GM12878 (cell line): ENCODE measurements at regions not wholly inside any gene's neighbourhood (a gene's known extent, or its start where the extent isn't known, plus 50 kb on each side); places are given as distances from the start of the nearest gene placed in this dataset.

ENCODE experiments used
- BACH1 ChIP-seq: fragments of 450-650 bp; IDR thresholded peaks from 2 replicates; pipeline ENCODE4 v1.6.1; 2017; ENCODE audit warnings: mild to moderate bottlenecking, borderline replicate concordance
- CREB1 ChIP-seq: IDR thresholded peaks from 2 replicates; pipeline ENCODE4 v1.6.1; 2012; ENCODE audit warnings: low read depth, mild to moderate bottlenecking, inconsistent platforms
- EZH2 ChIP-seq: IDR thresholded peaks from 2 replicates; pipeline ENCODE4 v1.6.1; 2012; ENCODE audit warnings: low read depth, mild to moderate bottlenecking, control low read depth, inconsistent platforms, low read length, borderline replicate concordance; ENCODE audit not compliant: control insufficient read depth
- NR2F1 ChIP-seq: fragments of 450-650 bp; conservative IDR thresholded peaks from 2 replicates; pipeline ENCODE4 v1.6.1; 2017; ENCODE audit warnings: mild to moderate bottlenecking
- POLR2A ChIP-seq: IDR thresholded peaks from 2 replicates; pipeline ENCODE4 v1.6.1; 2011; ENCODE audit warnings: low read depth, mild to moderate bottlenecking, low read length
- RAD21 ChIP-seq: IDR thresholded peaks from 2 replicates; pipeline ENCODE4 v1.6.1; 2011; ENCODE audit warnings: mild to moderate bottlenecking, low read depth, low read length, moderate library complexity; ENCODE audit not compliant: insufficient read depth
- SMC3 ChIP-seq: IDR thresholded peaks from 2 replicates; pipeline ENCODE4 v1.6.1; 2011; ENCODE audit warnings: low read length, improper control_type of control experiment, borderline replicate concordance
- SP1 ChIP-seq: IDR thresholded peaks from one replicate; pipeline ENCODE4 v1.6.1; 2011; ENCODE audit warnings: low read depth, low read length
- ZNF217 ChIP-seq: fragments of 450-650 bp; IDR thresholded peaks from 2 replicates; pipeline ENCODE4 v1.6.1; 2017; ENCODE audit warnings: antibody characterized with exemption, mild to moderate bottlenecking
- TF ChIP-seq, protein P1 (sequence below): fragments of 450-650 bp; IDR thresholded peaks from 2 replicates; pipeline ENCODE4 v1.6.1; 2017; ENCODE audit warnings: mild to moderate bottlenecking
- TF ChIP-seq, protein P2 (sequence below): IDR thresholded peaks from 2 replicates; pipeline ENCODE4 v1.6.1; 2012; ENCODE audit warnings: low read length, inconsistent platforms

DNA sequence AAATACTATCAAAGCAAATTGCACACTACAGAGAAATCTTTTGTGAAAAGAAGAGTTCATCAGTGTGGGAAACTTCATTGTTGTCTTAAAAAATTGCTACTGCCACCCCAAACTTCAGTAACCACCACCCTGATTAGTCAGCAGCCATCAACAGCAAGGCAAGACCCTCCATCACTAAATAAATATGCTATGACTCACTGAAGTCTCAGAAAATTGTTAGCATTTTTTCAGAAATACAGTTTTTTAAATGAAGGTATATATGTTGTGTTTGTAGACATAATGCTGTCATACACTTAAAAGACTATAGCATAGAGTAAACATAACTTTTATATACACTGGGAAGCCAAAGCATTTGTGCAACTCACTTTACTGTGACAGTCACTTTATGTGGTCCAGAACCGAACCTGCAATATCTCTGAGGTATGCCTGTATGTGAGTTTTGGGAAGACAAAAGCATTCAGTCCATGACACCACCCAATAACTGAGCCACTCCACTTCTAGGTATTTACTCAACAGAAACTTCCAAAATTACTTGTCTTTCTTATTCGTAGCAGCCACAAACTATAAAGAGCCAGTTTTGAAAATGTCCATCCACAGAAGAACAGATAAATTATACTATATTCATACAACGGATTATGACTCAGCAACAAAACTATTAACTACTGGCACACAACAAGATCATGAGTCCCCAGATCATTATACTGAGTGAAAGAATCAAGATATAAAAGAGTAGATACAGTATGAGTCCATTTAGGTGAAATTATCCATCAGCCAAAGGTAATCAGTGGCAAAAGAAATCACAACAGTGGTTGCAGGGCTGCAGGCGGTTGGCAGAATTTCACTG is 649.6 kb downstream of the BCL11B start:
- TF ChIP-seq, protein P1, sequence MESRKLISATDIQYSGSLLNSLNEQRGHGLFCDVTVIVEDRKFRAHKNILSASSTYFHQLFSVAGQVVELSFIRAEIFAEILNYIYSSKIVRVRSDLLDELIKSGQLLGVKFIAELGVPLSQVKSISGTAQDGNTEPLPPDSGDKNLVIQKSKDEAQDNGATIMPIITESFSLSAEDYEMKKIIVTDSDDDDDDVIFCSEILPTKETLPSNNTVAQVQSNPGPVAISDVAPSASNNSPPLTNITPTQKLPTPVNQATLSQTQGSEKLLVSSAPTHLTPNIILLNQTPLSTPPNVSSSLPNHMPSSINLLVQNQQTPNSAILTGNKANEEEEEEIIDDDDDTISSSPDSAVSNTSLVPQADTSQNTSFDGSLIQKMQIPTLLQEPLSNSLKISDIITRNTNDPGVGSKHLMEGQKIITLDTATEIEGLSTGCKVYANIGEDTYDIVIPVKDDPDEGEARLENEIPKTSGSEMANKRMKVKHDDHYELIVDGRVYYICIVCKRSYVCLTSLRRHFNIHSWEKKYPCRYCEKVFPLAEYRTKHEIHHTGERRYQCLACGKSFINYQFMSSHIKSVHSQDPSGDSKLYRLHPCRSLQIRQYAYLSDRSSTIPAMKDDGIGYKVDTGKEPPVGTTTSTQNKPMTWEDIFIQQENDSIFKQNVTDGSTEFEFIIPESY = no peak
- TF ChIP-seq EZH2 (no peak), NR2F1 (no peak), BACH1 (no peak), SMC3 (no peak), POLR2A (no peak), RAD21 (no peak), CREB1 (no peak), ZNF217 (no peak), SP1 (no peak)
- TF ChIP-seq, protein P2, sequence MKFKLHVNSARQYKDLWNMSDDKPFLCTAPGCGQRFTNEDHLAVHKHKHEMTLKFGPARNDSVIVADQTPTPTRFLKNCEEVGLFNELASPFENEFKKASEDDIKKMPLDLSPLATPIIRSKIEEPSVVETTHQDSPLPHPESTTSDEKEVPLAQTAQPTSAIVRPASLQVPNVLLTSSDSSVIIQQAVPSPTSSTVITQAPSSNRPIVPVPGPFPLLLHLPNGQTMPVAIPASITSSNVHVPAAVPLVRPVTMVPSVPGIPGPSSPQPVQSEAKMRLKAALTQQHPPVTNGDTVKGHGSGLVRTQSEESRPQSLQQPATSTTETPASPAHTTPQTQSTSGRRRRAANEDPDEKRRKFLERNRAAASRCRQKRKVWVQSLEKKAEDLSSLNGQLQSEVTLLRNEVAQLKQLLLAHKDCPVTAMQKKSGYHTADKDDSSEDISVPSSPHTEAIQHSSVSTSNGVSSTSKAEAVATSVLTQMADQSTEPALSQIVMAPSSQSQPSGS = no peak
